AG04450 (cell line): ENCODE measurements at regions not wholly inside any gene's neighbourhood (a gene's known extent, or its start where the extent isn't known, plus 50 kb on each side); places are given as distances from the start of the nearest gene placed in this dataset.

Experiments
- CTCF ChIA-PET: fragments of 300-600, 350-600 bp; formaldehyde crosslinking; extraction: SDS; loops from one replicate; lab custom pipeline; 2022; ENCODE audit warnings: antibody characterized with exemption, inconsistent platforms; lab: Charles Lee
- POLR2A ChIA-PET: fragments of 350-600 bp; formaldehyde crosslinking; extraction: SDS; loops from one replicate; lab custom pipeline; 2021; ENCODE audit warnings: antibody characterized with exemption, inconsistent platforms; lab: Yijun Ruan, JAX
- DNase-seq: peaks from one replicate; pipeline ENCODE4 v3.0.0-alpha.2; 2011; ENCODE audit warnings: low read depth, low spot score
- H3K27ac ChIP-seq: one replicate; pipeline ENCODE4 v1.5.1; 2012; ENCODE audit warnings: low read depth, low read length, control low read depth
- H3K27me3 ChIP-seq: one replicate; pipeline ENCODE4 v1.6.0; 2012; ENCODE audit warnings: low read length; ENCODE audit not compliant: control insufficient read depth, insufficient read depth
- H3K4me3 ChIP-seq: 2 replicates; pipeline ENCODE4 v1.5.1; 2011; ENCODE audit warnings: mild to moderate bottlenecking, low read depth, low read length, control low read depth
- H3K9me3 ChIP-seq: 2 replicates; pipeline ENCODE4 v1.5.1; 2012; ENCODE audit warnings: low read length; ENCODE audit not compliant: control insufficient read depth, insufficient read depth
- CTCF ChIP-seq: IDR thresholded peaks from 2 replicates; pipeline ENCODE4 v1.5.1; 2011; ENCODE audit warnings: low read depth, low read length, control low read depth, inconsistent platforms

- DNase-seq, result no peak
- no peaks in the 10 kb centered on the region; the same call in 1 of the 2 replicates for H3K9me3 ChIP-seq
- no peak for TF ChIP-seq CTCF
- H3K27me3 ChIP-seq, result no peaks in the 10 kb centered on the region
- POLR2A ChIA-PET, result no interaction called here
- CTCF ChIA-PET, result no interaction called here
- no peak overlapping the region for H3K27ac ChIP-seq
- no peak overlapping the region for H3K4me3 ChIP-seq
These were observed 252.5 kb upstream of the NR3C2 start for GRCh38 chr4:148694702-148695101.

- no peak overlapping the region for H3K27ac ChIP-seq
- ChIA-PET CTCF (no interaction called here), POLR2A (no interaction called here)
- no peak overlapping the region for H3K4me3 ChIP-seq
- TF ChIP-seq CTCF, result no peak
- H3K27me3 ChIP-seq, result no peaks in the 10 kb centered on the region
- DNase-seq, result no peak
- H3K9me3 ChIP-seq, result no peaks in the 10 kb centered on the region
These were observed 251.9 kb upstream of the NR3C2 start for GRCh38 chr4:148693913-148694649.

- no peak for DNase-seq
- Histone ChIP-seq H3K27me3 (no peaks in the 10 kb centered on the region), H3K4me3 (no peak overlapping the region), H3K27ac (no peak overlapping the region), H3K9me3 (no peaks in the 10 kb centered on the region)
- ChIA-PET CTCF (no interaction called here), POLR2A (no interaction called here)
- no peak for TF ChIP-seq CTCF
These were observed 250.0 kb upstream of the NR3C2 start for GRCh38 chr4:148692242-148692641.

GRCh38 chr4:148686449-148686848 is 244.2 kb upstream of the NR3C2 start:
- CTCF ChIA-PET, result no interaction called here
- H3K9me3 ChIP-seq, result no peaks in the 10 kb centered on the region
- POLR2A ChIA-PET, result no interaction called here
- H3K27ac ChIP-seq, result no peak overlapping the region
- DNase-seq, result no peak
- TF ChIP-seq CTCF, result no peak
- H3K27me3 ChIP-seq, result no peaks in the 10 kb centered on the region
- no peak overlapping the region for H3K4me3 ChIP-seq

- H3K4me3 ChIP-seq, result no peak overlapping the region
- POLR2A ChIA-PET, result no interaction called here
- no peaks in the 10 kb centered on the region for H3K27me3 ChIP-seq
- CTCF ChIA-PET, result no interaction called here
- DNase-seq, result no peak
- TF ChIP-seq CTCF, result no peak
- no peak overlapping the region for H3K27ac ChIP-seq
- no peaks in the 10 kb centered on the region for H3K9me3 ChIP-seq
These were observed 242.4 kb upstream of the NR3C2 start for GRCh38 chr4:148684638-148685037.
